ENCODE measurements at regions not wholly inside any gene's neighbourhood (a gene's known extent, or its start where the extent isn't known, plus 50 kb on each side); places are given as distances from the start of the nearest gene placed in this dataset.

- no peak for ATAC-seq
- TF ChIP-seq ZFP30 (CRISPR knock-in tag; IDR thresholded peaks at IDR 0.05) (no peak), OSR1 (CRISPR knock-in tag; IDR thresholded peaks at IDR 0.05) (no peak), ZNF70 (CRISPR knock-in tag; IDR thresholded peaks at IDR 0.05) (no peak), ZC3H10 (CRISPR knock-in tag; IDR thresholded peaks at IDR 0.05) (no peak), ZFP3 (CRISPR knock-in tag; IDR thresholded peaks at IDR 0.05) (no peak)
- TF ChIP-seq, protein P1, sequence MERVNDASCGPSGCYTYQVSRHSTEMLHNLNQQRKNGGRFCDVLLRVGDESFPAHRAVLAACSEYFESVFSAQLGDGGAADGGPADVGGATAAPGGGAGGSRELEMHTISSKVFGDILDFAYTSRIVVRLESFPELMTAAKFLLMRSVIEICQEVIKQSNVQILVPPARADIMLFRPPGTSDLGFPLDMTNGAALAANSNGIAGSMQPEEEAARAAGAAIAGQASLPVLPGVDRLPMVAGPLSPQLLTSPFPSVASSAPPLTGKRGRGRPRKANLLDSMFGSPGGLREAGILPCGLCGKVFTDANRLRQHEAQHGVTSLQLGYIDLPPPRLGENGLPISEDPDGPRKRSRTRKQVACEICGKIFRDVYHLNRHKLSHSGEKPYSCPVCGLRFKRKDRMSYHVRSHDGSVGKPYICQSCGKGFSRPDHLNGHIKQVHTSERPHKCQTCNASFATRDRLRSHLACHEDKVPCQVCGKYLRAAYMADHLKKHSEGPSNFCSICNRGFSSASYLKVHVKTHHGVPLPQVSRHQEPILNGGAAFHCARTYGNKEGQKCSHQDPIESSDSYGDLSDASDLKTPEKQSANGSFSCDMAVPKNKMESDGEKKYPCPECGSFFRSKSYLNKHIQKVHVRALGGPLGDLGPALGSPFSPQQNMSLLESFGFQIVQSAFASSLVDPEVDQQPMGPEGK (CRISPR knock-in tag; IDR thresholded peaks at IDR 0.05; ENCODE audit: borderline replicate concordance) = no peak
These were observed 505.1 kb downstream of the TLR4 start for GRCh38 chr9:118209343-118209742.

- ATAC-seq = no peak
These were observed 511.3 kb downstream of the TLR4 start for GRCh38 chr9:118215549-118215948.

DNA sequence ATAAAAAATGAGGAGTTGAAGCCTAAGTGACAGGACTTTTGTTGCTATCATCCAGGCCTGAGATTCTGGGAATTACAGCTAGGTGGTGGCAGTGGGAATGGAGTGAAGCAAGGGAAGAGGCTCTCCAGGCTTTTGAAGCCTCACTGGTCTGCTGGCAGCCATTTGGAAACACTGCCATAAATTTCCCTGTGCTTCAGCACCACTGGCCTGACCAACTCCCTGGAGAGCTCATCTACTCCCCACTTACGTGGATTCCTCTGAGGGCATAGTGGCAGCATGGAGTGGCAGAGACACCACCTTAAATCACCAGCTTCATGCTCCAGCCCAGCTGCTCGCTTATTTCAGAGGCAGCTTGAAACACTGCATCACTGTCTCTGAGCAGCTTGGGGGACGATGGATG, 518.2 kb downstream of the TLR4 start:
- no peak for TF ChIP-seq ISL1 (CRISPR knock-in tag; IDR thresholded peaks at IDR 0.05)
- TF ChIP-seq, protein P1 (CRISPR knock-in tag; IDR thresholded peaks at IDR 0.05; ENCODE audit: borderline replicate concordance) = no peak
- TF ChIP-seq ESRRG (CRISPR knock-in tag; IDR thresholded peaks at IDR 0.05) = no peak
- no peak for TF ChIP-seq TCF4 (CRISPR knock-in tag; IDR thresholded peaks at IDR 0.05; ENCODE audit: borderline replicate concordance)
- ATAC-seq = no peak

More at GRCh38 chr9:118215549-118215948, 511.3 kb downstream of the TLR4 start:
- TF ChIP-seq, protein P2, sequence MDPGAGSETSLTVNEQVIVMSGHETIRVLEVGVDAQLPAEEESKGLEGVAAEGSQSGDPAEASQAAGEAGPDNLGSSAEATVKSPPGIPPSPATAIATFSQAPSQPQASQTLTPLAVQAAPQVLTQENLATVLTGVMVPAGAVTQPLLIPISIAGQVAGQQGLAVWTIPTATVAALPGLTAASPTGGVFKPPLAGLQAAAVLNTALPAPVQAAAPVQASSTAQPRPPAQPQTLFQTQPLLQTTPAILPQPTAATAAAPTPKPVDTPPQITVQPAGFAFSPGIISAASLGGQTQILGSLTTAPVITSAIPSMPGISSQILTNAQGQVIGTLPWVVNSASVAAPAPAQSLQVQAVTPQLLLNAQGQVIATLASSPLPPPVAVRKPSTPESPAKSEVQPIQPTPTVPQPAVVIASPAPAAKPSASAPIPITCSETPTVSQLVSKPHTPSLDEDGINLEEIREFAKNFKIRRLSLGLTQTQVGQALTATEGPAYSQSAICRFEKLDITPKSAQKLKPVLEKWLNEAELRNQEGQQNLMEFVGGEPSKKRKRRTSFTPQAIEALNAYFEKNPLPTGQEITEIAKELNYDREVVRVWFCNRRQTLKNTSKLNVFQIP (CRISPR knock-in tag; IDR thresholded peaks at IDR 0.05; ENCODE audit: borderline replicate concordance, low read depth) = no peak
- TF ChIP-seq PPARA (CRISPR knock-in tag; IDR thresholded peaks at IDR 0.05; ENCODE audit: borderline replicate concordance) (no peak), BACH2 (CRISPR knock-in tag; IDR thresholded peaks at IDR 0.05; ENCODE audit: borderline replicate concordance) (no peak), ISL1 (CRISPR knock-in tag; IDR thresholded peaks at IDR 0.05) (no peak), ZNF565 (CRISPR knock-in tag; conservative IDR thresholded peaks at IDR 0.05; ENCODE audit: low read depth) (no peak), SNAI2 (CRISPR knock-in tag; IDR thresholded peaks at IDR 0.05) (no peak), ZFP30 (CRISPR knock-in tag; IDR thresholded peaks at IDR 0.05) (no peak)
- TF ChIP-seq, protein P3, sequence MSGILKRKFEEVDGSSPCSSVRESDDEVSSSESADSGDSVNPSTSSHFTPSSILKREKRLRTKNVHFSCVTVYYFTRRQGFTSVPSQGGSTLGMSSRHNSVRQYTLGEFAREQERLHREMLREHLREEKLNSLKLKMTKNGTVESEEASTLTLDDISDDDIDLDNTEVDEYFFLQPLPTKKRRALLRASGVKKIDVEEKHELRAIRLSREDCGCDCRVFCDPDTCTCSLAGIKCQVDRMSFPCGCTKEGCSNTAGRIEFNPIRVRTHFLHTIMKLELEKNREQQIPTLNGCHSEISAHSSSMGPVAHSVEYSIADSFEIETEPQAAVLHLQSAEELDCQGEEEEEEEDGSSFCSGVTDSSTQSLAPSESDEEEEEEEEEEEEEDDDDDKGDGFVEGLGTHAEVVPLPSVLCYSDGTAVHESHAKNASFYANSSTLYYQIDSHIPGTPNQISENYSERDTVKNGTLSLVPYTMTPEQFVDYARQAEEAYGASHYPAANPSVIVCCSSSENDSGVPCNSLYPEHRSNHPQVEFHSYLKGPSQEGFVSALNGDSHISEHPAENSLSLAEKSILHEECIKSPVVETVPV (CRISPR knock-in tag; IDR thresholded peaks at IDR 0.05) = no peak

GRCh38 chr9:118223111-118223510, 518.9 kb downstream of the TLR4 start:
- ATAC-seq = no peak
- TF ChIP-seq, protein P1 (CRISPR knock-in tag; IDR thresholded peaks at IDR 0.05; ENCODE audit: borderline replicate concordance) = no peak
- no peak for TF ChIP-seq SNAI2 (CRISPR knock-in tag; IDR thresholded peaks at IDR 0.05)

GRCh38 chr9:118230329-118230728, 526.1 kb downstream of the TLR4 start:
- no peak for ATAC-seq
- no peak for TF ChIP-seq RARB (CRISPR knock-in tag; IDR thresholded peaks at IDR 0.05)
- TF ChIP-seq PPARA (CRISPR knock-in tag; IDR thresholded peaks at IDR 0.05; ENCODE audit: borderline replicate concordance) = no peak
- TF ChIP-seq TCF4 (CRISPR knock-in tag; IDR thresholded peaks at IDR 0.05; ENCODE audit: borderline replicate concordance) = peak; percentile 92
- TF ChIP-seq, protein P2 (CRISPR knock-in tag; IDR thresholded peaks at IDR 0.05; ENCODE audit: borderline replicate concordance, low read depth) = no peak
- no peak for TF ChIP-seq ZNF8 (CRISPR knock-in tag; IDR thresholded peaks at IDR 0.05)
- TF ChIP-seq TSHZ2 (CRISPR knock-in tag; IDR thresholded peaks at IDR 0.05) = peak; percentile 32; the same call in 1 of the 2 replicates
- TF ChIP-seq ISL1 (CRISPR knock-in tag; IDR thresholded peaks at IDR 0.05) = no peak
- TF ChIP-seq, protein P1 (CRISPR knock-in tag; IDR thresholded peaks at IDR 0.05; ENCODE audit: borderline replicate concordance) = no peak
- no peak for TF ChIP-seq BACH2 (CRISPR knock-in tag; IDR thresholded peaks at IDR 0.05; ENCODE audit: borderline replicate concordance)
